ENCODE measurements at regions not wholly inside any gene's neighbourhood (a gene's known extent, or its start where the extent isn't known, plus 50 kb on each side); places are given as distances from the start of the nearest gene placed in this dataset.

- Histone ChIP-seq H3K27me3 (replicated peaks in 1 of 4; ENCODE audit: control insufficient read depth in 3 of 4, extremely low read depth in 1 of 4, insufficient read depth in 3 of 4, low read length in 3 of 4) (no peaks in the 10 kb centered on the region), H4K8ac (ENCODE audit: extremely low read depth, insufficient read depth, low read length) (no peak overlapping the region), H3K9me3 (ENCODE audit: insufficient read depth in 2 of 2, low read depth in 1 of 2, low read length in 1 of 2) (no peaks in the 10 kb centered on the region), H3K14ac (ENCODE audit: insufficient read length) (no peak overlapping the region), H3K36me3 (ENCODE audit: control insufficient read depth in 2 of 4, insufficient read depth in 4 of 4, low read length in 3 of 4) (no peaks in the 10 kb centered on the region), H2BK20ac (ENCODE audit: low read length) (no peak overlapping the region), H3K18ac (ENCODE audit: extremely low read depth, low read length) (no peak overlapping the region), H3K4me1 (replicated peaks in 1 of 4; ENCODE audit: control insufficient read depth in 3 of 4, insufficient read depth in 4 of 4, low read length in 3 of 4) (no peaks in the 10 kb centered on the region), H4K91ac (replicated peaks; ENCODE audit: insufficient read length, low read length) (no peak overlapping the region), H3K4ac (replicated peaks; ENCODE audit: insufficient read length, low read depth, low read length) (no peak overlapping the region), H3K23me2 (ENCODE audit: low read depth, low read length) (no peaks in the 10 kb centered on the region), H3K23ac (ENCODE audit: insufficient read length) (no peak overlapping the region), H2BK12ac (ENCODE audit: low read depth, low read length) (no peak overlapping the region), H3K27ac (ENCODE audit: low read depth, low read length) (no peak overlapping the region), H3K79me1 (ENCODE audit: low read depth, low read length) (no peaks in the 10 kb centered on the region), H2BK120ac (replicated peaks; ENCODE audit: low read depth, low read length) (no peak overlapping the region), H3K9ac (replicated peaks in 1 of 4; ENCODE audit: extremely low read depth in 1 of 4, low read depth in 3 of 4, low read length in 3 of 4) (no peak overlapping the region), H3K4me3 (ENCODE audit: extremely low read depth in 1 of 4, insufficient read depth in 2 of 4, low read depth in 3 of 4, low read length in 4 of 4) (no peak overlapping the region), H2BK5ac (ENCODE audit: low read depth, low read length) (no peak overlapping the region), H3K56ac (replicated peaks; ENCODE audit: insufficient read length, low read depth, low read length) (no peak overlapping the region), H4K20me1 (replicated peaks in 1 of 2; ENCODE audit: control insufficient read depth in 1 of 2, insufficient read depth in 2 of 2, low read length in 2 of 2) (no peaks in the 10 kb centered on the region), H2AFZ (ENCODE audit: low read length) (no peak overlapping the region), H3K4me2 (ENCODE audit: insufficient read depth in 1 of 2, low read depth in 2 of 2, low read length in 2 of 2) (no peak overlapping the region), H4K5ac (ENCODE audit: insufficient read length, low read depth, low read length) (no peak overlapping the region), H2BK15ac (ENCODE audit: low read length) (no peak overlapping the region), H3K79me2 (ENCODE audit: control insufficient read depth in 1 of 2, insufficient read depth in 2 of 2, low read length in 2 of 2) (no peaks in the 10 kb centered on the region), H2AK5ac (ENCODE audit: low read depth, low read length) (no peak overlapping the region)
- POLR2A ChIA-PET (ENCODE audit: partially characterized antibody) = no interaction called here
- FAIRE-seq (peak; percentile 60), DNase-seq (ENCODE audit: low read depth in 1 of 2, low spot score in 2 of 2) (no peak)
- CTCF ChIA-PET (ENCODE audit: partially characterized antibody) = interaction anchor here (1.2 kb wide), 1 partner anchor 416 kb away, joined by 3 read pairs; no protein-coding TSS in a partner anchor
- 80% methylated on average over 1 of the region's 1 CpG; no CpG with 5 or more reads in 1 of the 2 experiments for whole genome bisulfite sequencing, 2 experiments (ENCODE audit: extremely low coverage in 1 of 2, insufficient coverage in 1 of 2, insufficient read length in 1 of 2, insufficient replicate concordance in 2 of 2, low coverage in 1 of 2, low lambda C conversion rate in 2 of 2, missing lambda C conversion rate in 1 of 2)
- TF ChIP-seq SP2 (IDR thresholded peaks at IDR 0.05; ENCODE audit: low read length) (no peak), POU5F1 (IDR thresholded peaks at IDR 0.05; ENCODE audit: low read depth, low read length) (no peak), RNF2 (IDR thresholded peaks at IDR 0.05; ENCODE audit: borderline replicate concordance, low read depth, low read length, missing control alignments, poor library complexity, severe bottlenecking) (no peak), RAD21 (IDR thresholded peaks at IDR 0.05 in 1 of 2, conservative IDR thresholded peaks at IDR 0.05 in 1 of 2; ENCODE audit: low read depth in 2 of 2, low read length in 2 of 2) (peak; percentile 56 to 70), ASH2L (IDR thresholded peaks at IDR 0.05; ENCODE audit: low read length) (no peak), KDM5A (IDR thresholded peaks at IDR 0.05; ENCODE audit: low read length) (no peak), HDAC2 (IDR thresholded peaks at IDR 0.05; ENCODE audit: borderline replicate concordance in 1 of 2, low read depth in 2 of 2, low read length in 2 of 2) (no peak), POLR2AphosphoS5 (IDR thresholded peaks at IDR 0.05; ENCODE audit: low read depth, low read length) (no peak), JUN (IDR thresholded peaks at IDR 0.05; ENCODE audit: low read depth, low read length) (no peak), CREB1 (IDR thresholded peaks at IDR 0.05) (no peak), SP4 (IDR thresholded peaks at IDR 0.05; ENCODE audit: low read length) (no peak), MAX (IDR thresholded peaks at IDR 0.05) (no peak), SIX5 (IDR thresholded peaks at IDR 0.05; ENCODE audit: low read depth, low read length) (no peak), HDAC6 (IDR thresholded peaks at IDR 0.05; ENCODE audit: low read depth, low read length) (no peak)
Measured at GRCh38 chrX:75623535-75623934, 100.7 kb upstream of the ZDHHC15 start.

All from H1 (cell line).